ENCODE measurements at regions not wholly inside any gene's neighbourhood (a gene's known extent, or its start where the extent isn't known, plus 50 kb on each side); places are given as distances from the start of the nearest gene placed in this dataset.

DNA sequence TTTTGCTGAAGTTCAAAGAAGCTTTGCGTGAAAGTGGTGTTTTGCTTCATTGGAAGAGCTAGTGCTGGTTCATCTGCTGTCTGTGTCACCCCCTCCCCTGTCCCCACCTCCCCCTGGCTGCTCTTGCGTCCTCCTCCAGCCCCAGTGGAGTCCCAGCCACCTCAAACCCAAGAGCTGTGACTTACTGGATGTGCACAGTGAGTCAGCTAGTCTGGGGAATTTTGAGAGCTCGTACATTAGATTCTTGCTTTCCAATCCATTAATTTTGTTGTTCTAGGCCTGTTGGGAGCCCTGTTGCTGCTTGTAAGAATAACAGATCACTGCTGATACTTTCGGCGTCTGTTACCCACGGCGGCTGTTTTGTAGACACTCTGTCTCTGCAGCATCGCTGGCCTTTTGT, 412.1 kb downstream of the TSN start:
- peaks cover 0 to 1% (median 0%) of the 10 kb centered on the region in 7 donors for H3K9me3 Mint-ChIP-seq
- H3K27ac Mint-ChIP-seq = no peak overlapping the region
- Histone ChIP-seq H3K9ac (ENCODE audit: insufficient read depth, low read length, poor library complexity, severe bottlenecking) (no peak overlapping the region), H3K4me2 (replicated peaks; ENCODE audit: extremely low read depth, low read length, poor library complexity, severe bottlenecking) (no peak overlapping the region), H4K20me1 (ENCODE audit: insufficient read depth, low read length) (no peaks in the 10 kb centered on the region), H3K27me3 (ENCODE audit: control insufficient read depth in 2 of 2, insufficient read depth in 2 of 2, low read length in 2 of 2) (no peaks in the 10 kb centered on the region), H3K36me3 (replicated peaks in 1 of 2; ENCODE audit: control insufficient read depth in 1 of 2, insufficient read depth in 2 of 2, low read length in 2 of 2) (no peaks in the 10 kb centered on the region), H3K27ac (ENCODE audit: low read depth in 1 of 2, low read length in 2 of 2) (no peak overlapping the region), H3K4me3 (replicated peaks in 1 of 3; ENCODE audit: low read depth in 2 of 3, low read length in 3 of 3) (no peak overlapping the region), H2AFZ (ENCODE audit: insufficient read depth, low read depth, low read length, poor library complexity, severe bottlenecking) (no peak overlapping the region), H3K9me3 (replicated peaks in 1 of 2; ENCODE audit: control insufficient read depth in 1 of 2, insufficient read depth in 1 of 2, low read length in 2 of 2) (no peaks in the 10 kb centered on the region), H3K4me1 (ENCODE audit: control insufficient read depth in 1 of 2, insufficient read depth in 2 of 2, low read length in 2 of 2) (no peaks in the 10 kb centered on the region), H3K79me2 (ENCODE audit: insufficient read depth, low read length) (no peaks in the 10 kb centered on the region)
- WGBS (ENCODE audit: insufficient coverage) = 94% methylated on average over 3 of the region's 8 CpGs
- no peaks in the 10 kb centered on the region for H3K4me1 Mint-ChIP-seq
- no peaks in the 10 kb centered on the region for H3K36me3 Mint-ChIP-seq
- no peak for DNase-seq
- intact Hi-C loops (cut with micrococcal nuclease) = no loop called here
- no peak for TF ChIP-seq CTCF (IDR thresholded peaks at IDR 0.05)
- H3K4me3 Mint-ChIP-seq = no peak overlapping the region
- H3K27me3 Mint-ChIP-seq (ENCODE audit: low read depth in 3 of 3) = no peaks in the 10 kb centered on the region

- Mint-ChIP-seq H3K4me3 (no peak overlapping the region), H3K27me3 (ENCODE audit: low read depth in 3 of 3) (no peaks in the 10 kb centered on the region), H3K36me3 (no peaks in the 10 kb centered on the region), H3K27ac (no peak overlapping the region), H3K4me1 (no peaks in the 10 kb centered on the region), H3K9me3 (peaks cover 0 to 1% (median 0%) of the 10 kb centered on the region in 7 donors)
- intact Hi-C loops (cut with micrococcal nuclease) = no loop called here
- H3K27me3 ChIP-seq (ENCODE audit: control insufficient read depth in 2 of 2, insufficient read depth in 2 of 2, low read length in 2 of 2) = no peaks in the 10 kb centered on the region
- no peaks in the 10 kb centered on the region for H3K9me3 ChIP-seq (replicated peaks in 1 of 2; ENCODE audit: control insufficient read depth in 1 of 2, insufficient read depth in 1 of 2, low read length in 2 of 2)
- no peak overlapping the region for H3K9ac ChIP-seq (ENCODE audit: insufficient read depth, low read length, poor library complexity, severe bottlenecking)
- 100% methylated on average over 2 of the region's 3 CpGs for WGBS (ENCODE audit: insufficient coverage)
- no peak for DNase-seq
- no peak overlapping the region for H2AFZ ChIP-seq (ENCODE audit: insufficient read depth, low read depth, low read length, poor library complexity, severe bottlenecking)
- no peaks in the 10 kb centered on the region for H3K36me3 ChIP-seq (replicated peaks in 1 of 2; ENCODE audit: control insufficient read depth in 1 of 2, insufficient read depth in 2 of 2, low read length in 2 of 2)
- no peaks in the 10 kb centered on the region for H3K4me1 ChIP-seq (ENCODE audit: control insufficient read depth in 1 of 2, insufficient read depth in 2 of 2, low read length in 2 of 2)
- no peaks in the 10 kb centered on the region for H4K20me1 ChIP-seq (ENCODE audit: insufficient read depth, low read length)
- H3K4me3 ChIP-seq (replicated peaks in 1 of 3; ENCODE audit: low read depth in 2 of 3, low read length in 3 of 3) = no peak overlapping the region
- H3K27ac ChIP-seq (ENCODE audit: low read depth in 1 of 2, low read length in 2 of 2) = no peak overlapping the region
- H3K79me2 ChIP-seq (ENCODE audit: insufficient read depth, low read length) = no peaks in the 10 kb centered on the region
- no peak overlapping the region for H3K4me2 ChIP-seq (replicated peaks; ENCODE audit: extremely low read depth, low read length, poor library complexity, severe bottlenecking)
- no peak for TF ChIP-seq CTCF (IDR thresholded peaks at IDR 0.05)
Measured at GRCh38 chr2:122168799-122169198, 413.3 kb downstream of the TSN start.
